G401.6 (cell line): ENCODE measurements at regions not wholly inside any gene's neighbourhood (a gene's known extent, or its start where the extent isn't known, plus 50 kb on each side); places are given as distances from the start of the nearest gene placed in this dataset.

ENCODE experiments used
- FAIRE-seq: peaks from 2 replicates; lab custom pipeline; 2012; peaks lifted over from hg19 to GRCh38; lab: Jason Lieb, UNC

- no peak for FAIRE-seq
These were observed 469.3 kb upstream of the COBL start for GRCh38 chr7:51785876-51786275.

- no peak for FAIRE-seq
These were observed 468.6 kb upstream of the COBL start for GRCh38 chr7:51785171-51785570.

- no peak for FAIRE-seq
These were observed 466.6 kb upstream of the COBL start for GRCh38 chr7:51783241-51783640.

GRCh38 chr7:51778121-51778520 lies 461.5 kb upstream of the COBL start:
- FAIRE-seq, result no peak

GRCh38 chr7:51774178-51774577 lies 457.6 kb upstream of the COBL start:
- FAIRE-seq, result no peak

- FAIRE-seq, result no peak
These were observed 455.6 kb upstream of the COBL start for GRCh38 chr7:51772190-51772589.

GRCh38 chr7:51764976-51765375 lies 448.4 kb upstream of the COBL start:
- no peak for FAIRE-seq

- FAIRE-seq, result no peak
These were observed 443.4 kb upstream of the COBL start for GRCh38 chr7:51759985-51760384.

- no peak for FAIRE-seq
These were observed 441.4 kb upstream of the COBL start for GRCh38 chr7:51757960-51758359.

- no peak for FAIRE-seq
These were observed 416.3 kb upstream of the COBL start for GRCh38 chr7:51732951-51733350.

GRCh38 chr7:51732116-51732515 lies 415.5 kb upstream of the COBL start:
- FAIRE-seq, result no peak

- FAIRE-seq, result no peak
These were observed 414.5 kb upstream of the COBL start for GRCh38 chr7:51731075-51731474.

GRCh38 chr7:51727441-51727840 lies 410.8 kb upstream of the COBL start:
- FAIRE-seq, result no peak

- FAIRE-seq, result no peak
These were observed 390.2 kb upstream of the COBL start for GRCh38 chr7:51706851-51707250.

GRCh38 chr7:51705701-51706100 lies 389.1 kb upstream of the COBL start:
- FAIRE-seq, result no peak

- FAIRE-seq, result no peak
These were observed 386.1 kb upstream of the COBL start for GRCh38 chr7:51702673-51703072.

- FAIRE-seq, result no peak
These were observed 385.3 kb upstream of the COBL start for GRCh38 chr7:51701935-51702334.

GRCh38 chr7:51700593-51701215 lies 384.1 kb upstream of the COBL start:
- FAIRE-seq, result no peak

GRCh38 chr7:51693258-51693657 lies 376.6 kb upstream of the COBL start:
- FAIRE-seq, result no peak

- FAIRE-seq, result no peak
These were observed 372.9 kb upstream of the COBL start for GRCh38 chr7:51689547-51689946.

GRCh38 chr7:51685794-51686193 lies 369.2 kb upstream of the COBL start:
- FAIRE-seq, result no peak

GRCh38 chr7:51680594-51681399 lies 364.2 kb upstream of the COBL start:
- FAIRE-seq, result no peak

GRCh38 chr7:51679358-51679757 lies 362.7 kb upstream of the COBL start:
- no peak for FAIRE-seq

GRCh38 chr7:51666751-51667150 lies 350.1 kb upstream of the COBL start:
- FAIRE-seq, result no peak
